Loucy (cell line): ENCODE measurements at regions not wholly inside any gene's neighbourhood (a gene's known extent, or its start where the extent isn't known, plus 50 kb on each side); places are given as distances from the start of the nearest gene placed in this dataset.

Experiments used
- CTCF ChIP-seq: fragments of 200-600 bp; sonication (generic); conservative IDR thresholded peaks from 2 replicates; pipeline ENCODE4 v1.5.1; 2014; ENCODE audit warnings: mild to moderate bottlenecking, antibody characterized with exemption, low read length
- EZH2phosphoT487 ChIP-seq: fragments of 200-600 bp; IDR thresholded peaks from 2 replicates; pipeline ENCODE4 v1.6.1; 2018; ENCODE audit warnings: antibody characterized with exemption, mild to moderate bottlenecking, moderate library complexity, borderline replicate concordance

GRCh38 chr4:156578005-156578404 is 393.6 kb downstream of the PDGFC start:
- TF ChIP-seq CTCF (no peak), EZH2phosphoT487 (no peak)
